ENCODE measurements at regions not wholly inside any gene's neighbourhood (a gene's known extent, or its start where the extent isn't known, plus 50 kb on each side); places are given as distances from the start of the nearest gene placed in this dataset.
"Not testable (repeated sequence)": the region's sequence is repeated elsewhere in the genome, so short reads cannot be mapped to it uniquely, and the experiment has no call there.

DNA sequence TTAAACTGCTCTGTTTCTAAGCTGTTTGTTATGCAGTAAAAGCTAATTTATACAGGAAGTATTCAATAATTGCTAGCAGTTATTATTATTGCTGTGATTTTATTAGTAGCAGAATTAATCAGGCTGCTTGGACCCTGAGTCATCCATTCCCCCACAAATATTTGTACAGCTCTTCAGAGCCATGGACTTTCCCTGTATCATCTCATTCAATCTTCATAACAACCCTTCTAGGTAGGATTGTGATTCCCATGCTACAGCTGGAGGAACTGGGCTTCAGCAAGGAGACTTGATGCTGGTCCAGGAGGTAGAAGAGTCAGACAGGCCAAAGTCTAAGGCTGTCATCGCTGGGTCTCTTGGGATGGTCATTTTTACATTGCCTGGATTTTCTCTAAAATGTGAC is 208.3 kb downstream of the C16orf95 start:
- DNase-seq: no peak

DNA sequence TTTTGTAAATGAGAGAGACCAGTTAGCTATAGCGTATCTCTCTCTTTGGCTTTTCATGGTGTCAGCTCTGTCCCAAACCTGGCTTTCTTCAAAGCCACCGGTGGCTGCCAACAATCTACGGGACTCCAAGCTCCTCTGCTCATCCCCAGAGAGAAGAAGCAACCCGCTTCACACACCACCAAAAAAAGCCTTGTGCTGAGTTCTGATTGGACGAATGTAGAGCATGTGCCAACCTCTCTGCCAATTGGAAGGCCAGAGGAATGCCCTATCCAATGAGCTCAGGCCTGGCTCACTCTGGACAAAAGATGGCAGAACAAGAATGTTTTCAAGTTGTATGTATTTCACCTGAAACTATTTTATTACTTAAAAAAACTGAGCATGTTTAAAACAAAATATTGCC is 202.4 kb downstream of the C16orf95 start:
- no peak for DNase-seq

DNA sequence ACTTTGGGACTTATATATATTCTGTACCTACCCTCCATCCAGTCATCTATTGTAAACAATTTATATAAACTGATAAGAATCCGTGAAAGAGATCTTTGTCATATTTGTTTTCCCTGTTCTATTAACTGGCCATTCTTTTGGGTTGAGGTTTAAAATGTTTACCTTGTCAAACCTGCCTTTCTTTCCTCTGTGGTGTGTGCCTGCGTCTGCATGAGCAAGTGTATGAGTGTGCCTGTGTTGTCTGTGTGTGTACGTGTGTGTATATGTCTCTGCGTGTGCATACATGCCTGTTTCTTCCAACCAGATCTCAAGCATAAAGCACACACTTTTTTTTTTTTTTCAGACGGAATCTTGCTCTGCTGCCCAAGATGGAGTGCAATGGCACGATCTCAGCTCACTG is 201.5 kb downstream of the C16orf95 start:
- no peak for DNase-seq

GRCh38 chr16:87117936-87118335 is 199.3 kb downstream of the C16orf95 start:
- no peak for DNase-seq

GRCh38 chr16:87119168-87119567 is 198.0 kb downstream of the C16orf95 start:
- no peak for DNase-seq

- no peak for DNase-seq
Measured at GRCh38 chr16:87119748-87120147, 197.4 kb downstream of the C16orf95 start.

GRCh38 chr16:87121816-87122215 is 195.4 kb downstream of the C16orf95 start:
- no peak for DNase-seq

DNA sequence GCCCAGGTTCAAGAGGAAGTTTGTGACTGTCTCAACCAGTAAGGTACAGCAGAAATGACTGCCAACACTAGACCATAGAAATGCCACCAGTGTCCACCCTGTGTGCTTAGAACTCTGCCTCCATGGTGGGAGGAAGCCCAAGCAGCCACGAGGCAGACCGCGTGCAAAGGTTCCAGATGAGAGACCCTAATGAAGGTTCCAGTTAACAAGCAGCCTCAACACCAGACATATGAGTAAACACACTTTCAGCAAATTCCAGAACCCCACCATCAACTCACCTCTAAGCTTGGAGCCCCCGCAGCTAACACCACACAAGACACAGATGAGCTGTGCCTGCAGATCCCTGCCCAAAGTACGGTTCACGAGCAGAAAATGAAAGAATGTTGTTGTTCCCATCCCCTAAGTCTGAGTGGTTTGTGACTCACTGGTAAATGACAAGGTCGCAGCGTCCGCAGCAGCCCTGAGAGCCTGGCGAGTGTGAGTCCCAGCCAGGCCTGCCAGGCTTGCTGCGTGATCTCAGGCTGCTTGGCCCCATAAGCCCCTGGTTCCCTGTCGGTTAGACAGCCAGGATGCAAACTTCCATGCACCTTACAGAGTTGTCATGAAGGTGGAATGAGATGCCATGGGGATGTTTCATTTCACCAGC is 193.7 kb downstream of the C16orf95 start:
- no peak for DNase-seq

DNA sequence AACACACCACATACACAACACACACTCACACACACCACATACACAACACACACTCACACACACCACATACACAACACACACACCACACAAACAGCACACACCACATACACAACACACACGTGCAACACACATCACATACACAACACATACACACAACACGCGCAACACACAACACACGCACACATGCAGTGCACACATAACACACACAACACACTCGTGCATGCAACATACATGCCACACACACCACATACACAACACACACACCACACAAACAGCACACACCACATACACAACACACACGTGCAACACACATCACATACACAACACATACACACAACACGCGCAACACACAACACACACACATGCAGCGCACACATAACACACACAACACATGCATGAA is 192.8 kb downstream of the C16orf95 start:
- not testable (repeated sequence) for DNase-seq

DNA sequence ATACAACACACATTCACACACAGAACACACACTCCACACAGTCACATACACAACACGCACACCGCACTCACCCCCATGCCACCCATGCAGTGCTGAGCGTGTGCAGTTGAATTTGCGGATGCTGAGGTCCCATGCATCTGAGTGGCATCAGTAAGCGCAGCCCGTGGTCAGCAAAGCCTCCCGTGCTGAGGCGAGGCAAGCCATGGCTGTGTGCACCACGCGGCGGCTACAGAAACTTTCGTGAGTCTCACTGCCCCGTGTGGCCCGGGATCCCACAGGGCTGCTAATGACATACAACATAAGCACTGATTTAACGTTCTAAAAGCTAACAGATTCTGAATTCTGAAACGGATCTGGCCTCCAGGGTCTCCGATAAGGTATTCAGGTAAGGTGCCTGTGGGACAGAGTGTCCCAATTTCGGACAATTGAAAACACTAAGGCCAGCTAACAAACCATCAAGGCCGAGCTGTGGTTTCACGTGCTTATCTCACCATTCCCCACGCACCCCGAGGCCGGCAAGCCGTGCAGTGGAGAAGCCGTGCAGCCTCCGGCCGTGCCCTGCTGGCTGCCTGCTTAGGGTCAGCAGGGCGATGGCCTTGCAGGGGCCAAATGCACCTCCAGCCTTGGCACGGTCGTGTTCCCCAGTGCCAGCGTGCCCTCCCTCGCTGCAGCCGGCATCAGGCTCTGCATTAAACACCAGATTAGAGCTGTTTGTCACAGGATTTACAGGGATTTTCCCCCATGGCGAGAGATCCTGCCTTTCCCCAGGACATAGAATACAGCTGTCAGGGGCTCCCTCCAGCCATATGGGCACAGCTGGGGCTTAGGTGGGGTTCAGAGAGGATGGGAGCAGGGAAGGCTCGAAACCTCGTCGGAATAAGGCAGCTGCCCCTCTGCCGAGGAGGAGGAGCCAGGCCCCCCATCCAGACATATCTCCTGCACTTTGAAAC is 191.7 kb downstream of the C16orf95 start:
- no peak for DNase-seq

DNA sequence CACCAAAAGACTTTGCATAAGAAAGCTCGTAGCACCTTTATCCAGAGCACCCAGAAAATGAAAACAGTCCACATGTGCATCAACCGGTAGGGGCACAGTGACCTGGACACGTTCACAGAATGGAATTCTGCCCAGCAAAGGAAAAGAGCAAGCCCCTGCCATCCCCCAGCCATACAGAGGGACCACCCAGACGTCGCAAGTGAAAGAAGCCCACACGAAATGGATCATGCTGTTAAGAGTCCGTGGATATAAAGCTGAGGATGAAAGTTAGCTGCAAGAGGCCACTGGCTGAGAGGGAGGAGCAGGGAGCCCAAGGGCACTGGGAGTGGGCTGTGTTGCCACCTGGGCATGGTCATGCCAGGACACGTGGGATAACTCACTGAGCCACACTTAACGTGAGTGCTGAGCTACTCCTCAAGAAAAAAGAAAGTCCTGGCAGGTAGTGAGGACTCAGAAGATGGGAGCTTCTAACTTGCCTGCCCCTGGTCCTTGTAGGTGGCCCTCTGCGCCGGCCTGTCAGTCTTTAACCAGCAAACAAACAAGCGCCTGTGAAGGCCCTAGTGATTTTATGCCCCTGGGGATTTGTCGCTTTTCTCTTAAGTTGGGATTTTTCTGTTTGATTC is 190.7 kb downstream of the C16orf95 start:
- no peak for DNase-seq

GRCh38 chr16:87127061-87127765 is 190.0 kb downstream of the C16orf95 start:
- DNase-seq: peak; percentile 75

DNA sequence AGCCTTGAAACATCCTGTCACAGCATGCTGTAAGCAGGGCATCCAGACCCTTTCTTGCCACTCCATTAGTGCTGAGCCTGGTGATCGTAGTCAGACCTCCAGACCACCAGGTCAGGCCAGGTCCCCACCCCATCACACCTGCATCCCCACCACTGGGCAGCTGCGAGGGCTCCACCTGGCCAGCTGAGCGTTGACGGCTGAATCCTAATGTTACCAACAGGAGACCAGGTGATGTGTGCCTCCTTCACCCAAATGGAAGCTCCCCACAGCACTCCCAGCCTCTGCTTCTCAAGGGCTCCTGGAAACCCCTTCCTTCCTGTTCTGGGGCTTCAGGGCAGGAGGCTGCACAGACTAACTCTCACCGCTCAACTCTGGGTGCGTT is 189.4 kb downstream of the C16orf95 start:
- DNase-seq: no peak

- no peak for DNase-seq
Measured at GRCh38 chr16:87129771-87130170, 187.4 kb downstream of the C16orf95 start.

GRCh38 chr16:87131061-87131995 is 185.9 kb downstream of the C16orf95 start:
- DNase-seq: no peak

DNA sequence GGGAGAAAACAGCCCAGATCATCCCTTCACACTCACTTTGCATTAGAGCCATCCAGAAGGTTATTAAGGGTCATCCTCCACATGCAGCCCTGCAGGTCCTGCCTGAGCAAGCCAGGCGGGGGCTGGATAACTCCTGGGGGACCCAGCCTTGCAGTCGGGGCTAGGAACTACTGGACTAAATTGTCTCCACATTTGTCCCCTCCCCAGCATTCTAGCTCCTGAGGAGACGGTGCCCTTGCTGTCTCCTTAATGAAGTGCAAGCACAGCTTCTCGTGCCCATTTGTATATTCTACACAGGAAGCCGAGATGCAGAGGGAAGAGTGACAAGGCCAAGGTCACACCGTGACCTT is 185.2 kb downstream of the C16orf95 start:
- no peak for DNase-seq

DNA sequence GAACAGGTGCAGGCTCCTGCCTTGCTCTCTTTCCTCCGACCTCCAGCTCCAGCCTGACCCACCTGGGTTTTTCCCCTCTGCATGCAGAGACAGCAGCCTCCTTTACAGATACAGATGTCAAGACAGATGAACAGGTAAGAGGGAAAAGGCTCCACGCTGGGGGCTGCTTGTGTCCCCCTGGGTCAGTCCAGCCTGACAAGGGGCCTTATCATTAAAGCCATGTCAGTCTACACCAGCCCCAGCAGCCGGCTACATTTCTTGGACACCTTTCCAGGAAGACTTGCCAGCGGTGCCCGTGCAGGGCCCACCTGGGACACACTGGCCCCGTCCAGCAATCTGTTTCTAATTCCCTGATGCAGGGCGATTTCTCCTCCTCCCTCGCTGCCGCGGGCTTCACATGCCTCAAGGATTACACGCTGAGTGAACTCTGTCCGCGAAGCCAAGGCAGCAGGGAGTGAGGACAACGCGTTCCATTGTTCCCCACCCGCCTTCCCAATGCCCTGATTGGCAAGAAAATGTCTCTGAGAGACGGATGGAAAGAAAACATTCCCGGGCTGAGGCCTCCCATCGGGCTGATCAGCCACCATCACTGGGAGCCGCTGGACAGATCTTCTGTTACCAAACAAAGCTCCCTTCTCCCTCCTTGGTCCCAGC is 184.7 kb downstream of the C16orf95 start:
- DNase-seq: no peak

- no peak for DNase-seq
Measured at GRCh38 chr16:87133112-87133850, 183.9 kb downstream of the C16orf95 start.

DNA sequence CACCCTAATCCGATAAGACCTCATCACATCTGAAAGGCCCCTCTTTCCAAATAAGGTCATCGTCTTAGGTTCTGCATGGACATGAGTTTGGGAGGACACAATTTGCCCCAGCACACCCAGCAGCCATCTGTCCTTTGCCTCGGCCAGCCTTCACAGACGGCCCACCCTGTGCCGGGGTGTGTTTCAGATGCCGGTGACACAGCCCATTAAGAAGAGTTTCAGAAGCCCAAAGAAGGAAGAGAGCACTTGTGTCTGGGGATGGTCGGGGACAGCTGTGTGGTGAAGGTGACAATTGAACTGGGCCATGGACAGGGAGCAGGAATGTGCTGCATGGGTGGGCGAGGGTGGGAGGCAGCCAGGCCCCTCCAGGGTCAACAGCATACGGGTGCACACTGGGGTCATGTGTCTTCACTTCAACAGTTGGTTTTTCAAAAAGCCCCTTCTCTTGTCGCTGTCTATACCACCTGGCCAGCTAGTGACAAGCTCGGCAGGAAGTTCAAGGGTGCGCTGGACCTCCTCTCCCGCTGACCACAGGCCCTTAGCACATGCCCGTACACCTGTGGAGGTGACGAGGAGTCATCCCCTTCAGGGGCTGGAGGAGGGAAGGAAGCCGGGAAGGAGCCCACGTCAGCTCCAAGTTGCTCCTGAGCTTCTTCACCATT is 183.1 kb downstream of the C16orf95 start:
- DNase-seq: no peak

- DNase-seq: no peak
Measured at GRCh38 chr16:87134628-87134995, 182.6 kb downstream of the C16orf95 start.

Measured in left kidney (tissue), 1 donor.